ENCODE measurements at regions not wholly inside any gene's neighbourhood (a gene's known extent, or its start where the extent isn't known, plus 50 kb on each side); places are given as distances from the start of the nearest gene placed in this dataset.

DNA sequence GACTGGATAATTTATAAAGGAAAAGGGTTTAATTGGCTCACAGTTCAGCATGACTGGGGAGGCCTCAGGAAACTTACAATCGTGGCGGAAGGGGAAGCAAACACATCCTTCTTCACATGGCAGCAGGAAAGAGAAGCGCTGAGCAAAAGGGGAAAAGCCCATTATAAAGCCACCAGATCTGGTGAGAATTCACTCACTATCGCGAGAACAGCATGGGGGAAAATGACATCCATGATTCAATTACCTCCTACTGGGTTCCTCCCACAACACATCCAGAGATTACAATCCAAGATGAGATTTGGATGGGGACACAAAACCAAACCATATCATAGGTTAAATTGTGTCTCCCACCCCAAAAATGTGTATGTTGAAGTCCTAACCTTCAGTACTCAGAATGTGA is 491.7 kb downstream of the SETD4 start:
- Histone ChIP-seq H3K9me3 (ENCODE audit: control insufficient read depth, insufficient read depth, low read depth, low read length) (no peaks in the 10 kb centered on the region), H3K27me3 (ENCODE audit: control insufficient read depth, insufficient read depth, low read length) (no peaks in the 10 kb centered on the region; the same call in 1 of the 2 replicates), H3K4me1 (ENCODE audit: control insufficient read depth, insufficient read depth, low read length) (no peaks in the 10 kb centered on the region), H3K4me3 (ENCODE audit: low read depth in 2 of 2, low read length in 2 of 2) (no peak overlapping the region), H3K36me3 (ENCODE audit: control insufficient read depth, insufficient read depth, low read length) (no peaks in the 10 kb centered on the region), H3K27ac (ENCODE audit: low read length) (no peak overlapping the region)
- in situ Hi-C loops (cut with HindIII; ENCODE audit: low pct_unique_long_range_greater_than_20kb, low sequenced_read_pairs) = no loop called here
- ChIA-PET POLR2A (no interaction called here), CTCF (no interaction called here)
- intact Hi-C loops (cut with micrococcal nuclease; ENCODE audit: unreplicated experiment) = no loop called here
- no TSS peak for BruUV-seq (replicated peaks)
- TF ChIP-seq, protein P1, sequence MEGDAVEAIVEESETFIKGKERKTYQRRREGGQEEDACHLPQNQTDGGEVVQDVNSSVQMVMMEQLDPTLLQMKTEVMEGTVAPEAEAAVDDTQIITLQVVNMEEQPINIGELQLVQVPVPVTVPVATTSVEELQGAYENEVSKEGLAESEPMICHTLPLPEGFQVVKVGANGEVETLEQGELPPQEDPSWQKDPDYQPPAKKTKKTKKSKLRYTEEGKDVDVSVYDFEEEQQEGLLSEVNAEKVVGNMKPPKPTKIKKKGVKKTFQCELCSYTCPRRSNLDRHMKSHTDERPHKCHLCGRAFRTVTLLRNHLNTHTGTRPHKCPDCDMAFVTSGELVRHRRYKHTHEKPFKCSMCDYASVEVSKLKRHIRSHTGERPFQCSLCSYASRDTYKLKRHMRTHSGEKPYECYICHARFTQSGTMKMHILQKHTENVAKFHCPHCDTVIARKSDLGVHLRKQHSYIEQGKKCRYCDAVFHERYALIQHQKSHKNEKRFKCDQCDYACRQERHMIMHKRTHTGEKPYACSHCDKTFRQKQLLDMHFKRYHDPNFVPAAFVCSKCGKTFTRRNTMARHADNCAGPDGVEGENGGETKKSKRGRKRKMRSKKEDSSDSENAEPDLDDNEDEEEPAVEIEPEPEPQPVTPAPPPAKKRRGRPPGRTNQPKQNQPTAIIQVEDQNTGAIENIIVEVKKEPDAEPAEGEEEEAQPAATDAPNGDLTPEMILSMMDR (IDR thresholded peaks at IDR 0.05) = no peak
- TF ChIP-seq, protein P2, sequence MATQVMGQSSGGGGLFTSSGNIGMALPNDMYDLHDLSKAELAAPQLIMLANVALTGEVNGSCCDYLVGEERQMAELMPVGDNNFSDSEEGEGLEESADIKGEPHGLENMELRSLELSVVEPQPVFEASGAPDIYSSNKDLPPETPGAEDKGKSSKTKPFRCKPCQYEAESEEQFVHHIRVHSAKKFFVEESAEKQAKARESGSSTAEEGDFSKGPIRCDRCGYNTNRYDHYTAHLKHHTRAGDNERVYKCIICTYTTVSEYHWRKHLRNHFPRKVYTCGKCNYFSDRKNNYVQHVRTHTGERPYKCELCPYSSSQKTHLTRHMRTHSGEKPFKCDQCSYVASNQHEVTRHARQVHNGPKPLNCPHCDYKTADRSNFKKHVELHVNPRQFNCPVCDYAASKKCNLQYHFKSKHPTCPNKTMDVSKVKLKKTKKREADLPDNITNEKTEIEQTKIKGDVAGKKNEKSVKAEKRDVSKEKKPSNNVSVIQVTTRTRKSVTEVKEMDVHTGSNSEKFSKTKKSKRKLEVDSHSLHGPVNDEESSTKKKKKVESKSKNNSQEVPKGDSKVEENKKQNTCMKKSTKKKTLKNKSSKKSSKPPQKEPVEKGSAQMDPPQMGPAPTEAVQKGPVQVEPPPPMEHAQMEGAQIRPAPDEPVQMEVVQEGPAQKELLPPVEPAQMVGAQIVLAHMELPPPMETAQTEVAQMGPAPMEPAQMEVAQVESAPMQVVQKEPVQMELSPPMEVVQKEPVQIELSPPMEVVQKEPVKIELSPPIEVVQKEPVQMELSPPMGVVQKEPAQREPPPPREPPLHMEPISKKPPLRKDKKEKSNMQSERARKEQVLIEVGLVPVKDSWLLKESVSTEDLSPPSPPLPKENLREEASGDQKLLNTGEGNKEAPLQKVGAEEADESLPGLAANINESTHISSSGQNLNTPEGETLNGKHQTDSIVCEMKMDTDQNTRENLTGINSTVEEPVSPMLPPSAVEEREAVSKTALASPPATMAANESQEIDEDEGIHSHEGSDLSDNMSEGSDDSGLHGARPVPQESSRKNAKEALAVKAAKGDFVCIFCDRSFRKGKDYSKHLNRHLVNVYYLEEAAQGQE (IDR thresholded peaks at IDR 0.05; ENCODE audit: insufficient read depth in 1 of 2, low read depth in 2 of 2, low read length in 1 of 2) = no peak
- ATAC-seq = no peak
- DNase-seq (ENCODE audit: low read depth, low spot score) = no peak

DNA sequence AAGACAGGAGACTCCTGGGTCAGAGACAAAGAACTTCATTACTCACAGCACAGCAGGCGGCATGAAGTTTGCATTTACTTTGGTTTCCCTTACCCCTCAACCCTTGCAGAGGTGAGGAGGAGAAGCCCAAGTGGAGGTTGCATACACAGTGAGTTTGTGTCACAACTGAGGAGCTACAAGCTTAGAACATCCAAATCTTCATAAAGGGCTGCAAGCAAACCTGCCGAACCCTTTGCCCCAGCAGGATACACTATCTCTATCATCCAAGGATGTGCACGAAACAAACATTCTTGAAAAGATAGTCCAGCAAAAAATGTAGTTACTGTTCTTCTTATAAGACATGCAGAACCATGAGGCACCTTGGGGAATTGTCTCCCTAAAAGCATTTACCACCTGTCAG is 493.5 kb downstream of the SETD4 start:
- H3K27ac ChIP-seq (ENCODE audit: low read length) = no peak overlapping the region
- no peaks in the 10 kb centered on the region for H3K36me3 ChIP-seq (ENCODE audit: control insufficient read depth, insufficient read depth, low read length)
- POLR2A ChIA-PET = no interaction called here
- H3K27me3 ChIP-seq (ENCODE audit: control insufficient read depth, insufficient read depth, low read length) = no peaks in the 10 kb centered on the region
- DNase-seq (ENCODE audit: low read depth, low spot score) = no peak
- no peak overlapping the region for H3K4me3 ChIP-seq (ENCODE audit: low read depth in 2 of 2, low read length in 2 of 2)
- TF ChIP-seq SIN3A (IDR thresholded peaks at IDR 0.05; ENCODE audit: borderline replicate concordance, insufficient read depth, low read depth, low read length) (no peak), TCF7L2 (IDR thresholded peaks at IDR 0.05; ENCODE audit: low read depth, low read length) (no peak)
- TF ChIP-seq, protein P2 (IDR thresholded peaks at IDR 0.05; ENCODE audit: insufficient read depth in 1 of 2, low read depth in 2 of 2, low read length in 1 of 2) = no peak
- CTCF ChIA-PET = no interaction called here
- no peaks in the 10 kb centered on the region for H3K9me3 ChIP-seq (ENCODE audit: control insufficient read depth, insufficient read depth, low read depth, low read length)
- no peaks in the 10 kb centered on the region for H3K4me1 ChIP-seq (ENCODE audit: control insufficient read depth, insufficient read depth, low read length)
- BruUV-seq (replicated peaks) = no TSS peak
- ATAC-seq = no peak
- intact Hi-C loops (cut with micrococcal nuclease; ENCODE audit: unreplicated experiment) (no loop called here), in situ Hi-C loops (cut with HindIII; ENCODE audit: low pct_unique_long_range_greater_than_20kb, low sequenced_read_pairs) (no loop called here)
